ENCODE measurements at regions not wholly inside any gene's neighbourhood (a gene's known extent, or its start where the extent isn't known, plus 50 kb on each side); places are given as distances from the start of the nearest gene placed in this dataset.
"Not testable (repeated sequence)": the region's sequence is repeated elsewhere in the genome, so short reads cannot be mapped to it uniquely, and the experiment has no call there.

- DNase-seq, result not testable (repeated sequence)
These were observed 405.3 kb downstream of the PTH2R start for GRCh38 chr2:208811885-208812284.

GRCh38 chr2:208819190-208819589 lies 412.6 kb downstream of the PTH2R start:
- DNase-seq, result no peak

- DNase-seq, result no peak
These were observed 413.6 kb downstream of the PTH2R start for GRCh38 chr2:208820014-208820688.

DNA sequence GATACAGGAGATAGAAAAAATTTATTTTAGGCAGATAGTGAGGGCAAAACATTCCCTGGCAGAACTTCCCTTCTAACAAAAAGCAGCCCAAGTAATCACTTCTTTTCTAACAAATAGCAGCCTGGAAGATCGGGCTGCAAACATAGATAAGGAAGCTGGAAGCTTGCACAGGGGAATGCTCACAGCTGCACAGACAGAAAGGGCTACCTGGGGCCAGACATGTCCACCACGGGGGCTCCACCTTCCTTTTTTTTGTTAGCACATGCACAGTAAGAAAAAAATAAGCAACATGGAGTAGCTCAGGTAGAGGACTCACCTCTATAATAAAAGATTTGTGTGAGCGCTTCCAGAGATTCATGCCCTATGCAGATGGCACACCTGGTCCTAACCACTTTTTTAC lies 420.5 kb downstream of the PTH2R start:
- no peak for DNase-seq

DNA sequence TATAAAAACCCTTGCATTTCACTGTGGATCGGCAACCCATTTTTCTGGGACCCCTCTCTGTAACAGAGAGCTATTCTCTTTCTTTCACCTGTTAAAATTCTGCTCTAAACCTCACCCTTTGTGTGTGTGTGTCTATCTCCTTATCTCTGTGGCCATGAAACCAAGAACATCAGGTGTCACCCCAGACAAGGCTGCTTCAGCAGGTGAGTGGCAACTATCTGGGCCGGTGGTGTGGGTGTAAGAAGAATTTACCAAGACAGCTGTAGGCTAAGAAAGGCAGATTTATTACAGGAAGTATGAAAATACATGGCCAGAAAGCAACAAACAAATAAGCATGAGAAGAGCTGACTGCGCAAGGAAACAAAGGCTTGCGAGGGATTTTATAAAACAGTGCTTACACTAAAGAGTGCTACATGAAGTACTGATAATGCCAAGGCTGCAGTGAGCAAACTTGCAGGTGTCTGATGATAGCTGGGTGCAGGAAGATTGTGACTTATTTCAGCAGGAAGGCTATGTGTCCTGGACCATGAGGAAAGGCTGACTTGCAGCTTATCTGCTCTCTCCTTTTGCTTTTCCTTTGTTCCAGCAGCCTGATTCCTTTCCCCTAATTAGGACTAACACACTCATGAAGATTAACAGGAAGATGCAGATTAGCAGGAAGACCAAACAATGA lies 421.1 kb downstream of the PTH2R start:
- DNase-seq, result no peak

DNA sequence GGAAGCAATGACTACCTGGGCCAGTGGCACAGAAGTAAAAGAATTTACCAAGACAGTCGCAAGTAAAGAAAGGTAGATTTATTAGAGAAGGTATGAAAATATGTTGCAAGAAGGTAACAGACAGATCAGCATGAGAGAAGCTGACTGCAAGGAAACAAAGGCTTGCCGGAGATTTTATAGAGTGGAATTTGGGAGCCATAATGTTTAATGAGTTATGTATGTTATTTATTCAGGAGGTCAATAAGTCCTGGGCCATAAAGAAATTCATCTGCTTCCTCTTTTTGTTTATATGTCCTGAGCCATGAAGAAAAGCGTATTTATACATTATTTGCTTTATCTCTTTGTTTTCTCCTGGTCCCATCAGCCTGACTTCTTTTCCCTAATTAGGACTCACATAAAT lies 423.6 kb downstream of the PTH2R start:
- no peak for DNase-seq

DNA sequence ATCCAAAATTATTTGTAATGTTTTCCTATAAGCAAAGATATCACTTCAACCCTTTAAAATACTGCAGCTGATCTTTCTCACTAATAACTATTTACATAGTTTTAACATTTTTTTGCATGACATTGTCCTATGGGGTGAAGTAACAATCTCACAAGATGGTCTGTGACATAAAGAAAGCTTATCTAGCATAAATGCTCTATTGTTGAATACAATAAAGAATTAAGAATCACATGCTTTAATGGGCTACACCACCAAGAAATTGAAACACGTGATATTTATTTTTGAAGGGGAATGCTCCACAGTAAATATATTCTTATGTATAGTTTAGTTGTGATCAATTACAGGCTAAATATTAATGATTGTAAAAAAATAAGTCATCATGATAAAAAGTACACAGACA lies 441.1 kb downstream of the PTH2R start:
- DNase-seq, result no peak

DNA sequence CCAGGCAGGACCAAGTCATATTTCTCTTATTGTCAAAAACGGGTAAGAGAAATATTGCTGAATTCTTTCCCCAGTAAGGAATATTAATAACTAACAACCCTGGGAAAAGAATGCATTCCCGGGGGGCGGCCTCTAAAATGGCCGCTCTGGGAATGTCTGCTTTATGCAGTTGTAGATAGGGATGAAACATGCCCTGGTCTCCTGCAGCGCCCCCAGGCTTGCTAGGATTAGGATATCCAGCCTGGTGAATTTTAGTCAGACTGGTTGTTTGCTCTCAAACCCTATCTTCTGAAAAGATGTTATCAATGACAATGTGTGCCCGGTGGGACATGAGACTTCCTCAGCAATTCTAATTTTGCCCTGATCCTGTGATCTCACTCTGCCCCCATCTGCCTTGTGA lies 448.1 kb downstream of the PTH2R start:
- no peak for DNase-seq

GRCh38 chr2:208867374-208867773 lies 460.8 kb downstream of the PTH2R start:
- no peak for DNase-seq

DNA sequence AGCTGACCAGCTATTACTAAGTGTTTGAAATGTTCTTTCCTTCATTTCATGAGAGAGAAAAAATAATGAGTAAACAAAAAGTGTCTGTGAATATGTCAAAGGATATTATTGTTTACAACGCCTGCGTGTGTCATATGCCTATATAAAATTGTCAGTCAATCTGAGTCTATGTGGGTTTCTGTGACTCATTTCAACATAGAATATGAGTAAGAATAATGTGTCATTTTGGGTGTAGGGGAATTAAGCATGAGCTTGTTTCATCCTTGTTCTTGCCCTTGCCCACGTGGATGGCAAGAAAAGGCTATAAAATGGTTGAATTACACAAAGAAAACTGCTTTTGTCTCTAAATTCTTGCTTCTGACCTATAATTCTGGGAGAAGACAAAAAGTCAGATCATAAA lies 466.0 kb downstream of the PTH2R start:
- DNase-seq, result no peak

DNA sequence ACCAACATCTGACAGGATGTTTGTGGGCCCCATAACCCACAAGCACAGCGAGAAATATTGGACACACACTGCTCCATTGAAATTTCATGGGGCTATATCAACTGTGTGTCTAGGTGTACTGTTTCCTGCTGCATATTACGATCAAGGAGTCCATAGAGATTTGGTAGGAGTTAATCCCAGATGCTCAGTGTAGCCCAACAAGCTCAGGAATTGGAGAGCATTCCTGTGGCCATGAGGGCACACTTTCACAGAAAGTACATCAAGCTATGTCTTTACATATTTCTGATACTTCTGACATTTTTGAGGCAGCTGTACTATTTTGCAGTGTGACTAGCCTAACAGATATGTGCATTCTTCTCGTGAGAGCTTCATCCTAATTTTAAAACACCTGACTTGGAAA lies 473.1 kb downstream of the PTH2R start:
- no peak for DNase-seq

DNA sequence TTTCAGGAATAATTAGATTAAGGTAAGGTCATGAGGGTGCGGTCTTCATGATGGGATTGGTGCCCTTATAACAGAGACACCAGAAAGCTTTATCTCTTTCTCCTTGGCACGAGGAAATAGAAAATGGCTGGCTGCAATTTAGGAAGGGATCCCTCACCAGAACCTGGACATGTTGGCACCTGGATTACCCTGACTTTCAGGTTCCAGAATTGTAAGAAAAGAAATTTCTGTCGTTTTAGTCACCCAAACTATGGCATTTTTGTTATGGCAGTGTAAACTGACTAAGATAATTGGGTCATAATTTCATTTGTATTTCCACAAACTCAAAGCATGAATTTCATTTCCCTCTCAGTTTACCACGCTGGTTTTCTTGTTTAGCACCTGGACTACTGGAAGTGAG lies 473.6 kb downstream of the PTH2R start:
- no peak for DNase-seq

GRCh38 chr2:208890486-208890885 lies 483.9 kb downstream of the PTH2R start:
- DNase-seq, result no peak

DNA sequence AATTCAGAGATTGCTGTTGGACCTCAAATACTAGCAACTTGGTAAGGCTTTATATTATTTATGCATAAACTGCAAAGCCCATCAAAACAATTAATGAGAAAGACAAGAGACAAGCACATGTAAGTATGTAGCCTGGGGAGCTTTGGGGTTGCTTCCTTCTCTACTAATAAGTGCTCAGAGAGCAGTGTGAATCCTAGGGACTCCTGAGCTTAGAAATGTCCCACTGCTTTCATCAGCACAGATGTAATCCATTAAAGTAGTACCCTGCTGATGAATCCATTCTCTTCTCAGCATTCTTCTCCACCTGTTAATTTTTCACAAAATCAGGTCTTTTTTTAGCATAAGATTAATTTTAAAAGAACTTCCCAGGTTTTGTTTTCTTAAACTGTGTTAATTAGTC lies 485.6 kb downstream of the PTH2R start:
- DNase-seq, result no peak

DNA sequence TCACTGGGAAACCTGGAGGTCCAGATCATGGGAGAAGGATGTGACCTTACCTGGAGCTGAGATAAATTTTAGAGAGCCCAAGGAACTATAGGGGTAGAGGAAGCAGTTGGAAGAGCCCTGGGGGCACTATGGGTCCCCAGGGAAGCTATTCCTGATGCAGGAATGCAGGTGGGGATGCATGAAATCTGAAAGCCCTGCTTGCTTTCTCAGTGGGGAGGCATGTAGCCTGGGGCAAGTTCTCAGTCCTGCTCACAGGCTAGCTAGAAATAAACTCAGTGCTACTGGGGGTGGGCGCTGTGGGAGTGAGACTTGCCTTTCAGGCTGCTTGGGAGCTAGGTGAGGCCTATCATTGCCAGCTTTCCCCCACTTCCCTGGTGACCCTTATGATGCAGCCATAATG lies 499.7 kb downstream of the PTH2R start:
- DNase-seq, result no peak

GRCh38 chr2:208915401-208915800 lies 508.4 kb upstream of the MAP2 start:
- DNase-seq, result no peak

GRCh38 chr2:208916881-208917280 lies 507.0 kb upstream of the MAP2 start:
- no peak for DNase-seq

DNA sequence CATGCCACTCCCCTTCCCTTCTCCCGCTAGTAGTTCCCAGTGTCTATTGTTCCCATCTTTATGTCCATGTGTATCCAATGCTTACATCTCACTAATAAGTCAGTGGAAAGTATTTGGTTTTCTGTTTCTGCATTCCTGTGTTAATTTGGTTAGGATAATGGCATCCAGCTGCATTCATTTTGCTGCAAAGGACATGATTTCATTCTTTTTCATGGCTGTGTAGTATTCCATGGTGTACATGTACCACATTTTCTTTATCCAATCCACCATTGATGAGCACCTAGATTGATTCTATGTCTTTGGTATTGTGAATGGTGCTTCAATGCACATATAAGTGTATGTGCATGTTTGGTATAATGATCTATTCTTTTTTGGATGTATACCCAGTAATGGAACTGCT lies 502.5 kb upstream of the MAP2 start:
- not testable (repeated sequence) for DNase-seq

- DNase-seq, result no peak
These were observed 496.0 kb upstream of the MAP2 start for GRCh38 chr2:208927867-208928266.

GRCh38 chr2:208929139-208929864 lies 494.5 kb upstream of the MAP2 start:
- no peak for DNase-seq

DNA sequence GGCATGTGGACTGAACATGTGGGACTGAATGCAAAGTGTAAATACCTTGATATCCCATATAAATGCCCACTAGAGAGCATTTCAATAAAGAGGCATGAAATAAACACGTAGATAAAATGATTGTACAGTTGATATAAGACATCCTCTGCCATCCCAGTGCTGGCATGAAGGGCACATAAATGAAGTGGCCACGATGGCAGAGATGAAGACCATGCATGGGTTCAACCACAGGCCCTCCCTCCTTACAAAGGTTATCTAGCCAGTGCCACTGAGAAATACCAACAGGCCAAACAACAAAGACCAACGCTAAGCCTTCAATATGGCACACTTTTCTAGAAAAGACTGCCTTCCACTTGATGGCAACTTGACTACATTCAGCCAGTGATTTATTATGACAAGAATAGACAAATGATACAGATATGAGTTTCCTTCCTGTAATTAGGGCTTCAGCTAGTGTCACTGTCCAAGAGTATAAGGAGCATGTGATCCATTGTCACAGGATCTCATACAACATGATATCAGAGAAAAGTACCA lies 493.9 kb upstream of the MAP2 start:
- DNase-seq, result no peak

DNA sequence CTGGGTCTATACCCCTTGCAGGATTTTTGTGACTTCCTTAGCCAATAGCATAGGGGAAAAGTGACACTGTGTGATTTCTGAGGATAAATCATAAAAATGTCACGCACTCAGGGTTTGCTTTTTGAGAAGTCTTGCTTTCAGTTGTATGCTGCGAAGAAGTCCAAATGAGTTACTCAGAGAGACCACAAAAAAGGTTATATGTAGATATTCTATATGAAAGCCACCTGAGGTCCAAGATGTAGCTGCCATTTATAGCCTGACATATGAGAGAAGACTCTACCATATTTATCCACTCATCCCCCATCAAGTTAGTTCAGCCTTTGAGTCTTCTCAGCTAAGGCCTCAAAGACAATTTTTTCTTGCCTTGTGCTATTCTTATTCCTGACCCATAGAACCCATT lies 488.3 kb upstream of the MAP2 start:
- DNase-seq, result no peak

GRCh38 chr2:208937521-208937920 lies 486.3 kb upstream of the MAP2 start:
- no peak for DNase-seq

- no peak for DNase-seq
These were observed 484.0 kb upstream of the MAP2 start for GRCh38 chr2:208939852-208940251.

All from right forelimb (tissue), 1 donor.